Activated effector memory CD4-positive, alpha-beta T cell treated with anti-CD3 and anti-CD28 coated beads, Interleukin-2, amount 50 U/mL, for 16 hours (primary cell): ENCODE measurements at regions not wholly inside any gene's neighbourhood (a gene's known extent, or its start where the extent isn't known, plus 50 kb on each side); places are given as distances from the start of the nearest gene placed in this dataset.

ENCODE experiments used
- DNase-seq: peaks from one replicate; pipeline ENCODE4 v3.0.0-alpha.2; 2020

- DNase-seq = no peak
Measured at GRCh38 chr2:129754421-129754820, 225.0 kb upstream of the RAB6C start.

GRCh38 chr2:129754831-129755230 is 224.6 kb upstream of the RAB6C start:
- no peak for DNase-seq

- no peak for DNase-seq
Measured at GRCh38 chr2:129755786-129756185, 223.7 kb upstream of the RAB6C start.

GRCh38 chr2:129756276-129756675 is 223.2 kb upstream of the RAB6C start:
- DNase-seq = no peak

GRCh38 chr2:129757366-129757914 is 222.0 kb upstream of the RAB6C start:
- no peak for DNase-seq

GRCh38 chr2:129757915-129758783 is 221.3 kb upstream of the RAB6C start:
- DNase-seq = no peak

GRCh38 chr2:129758784-129759471 is 220.5 kb upstream of the RAB6C start:
- DNase-seq = no peak

GRCh38 chr2:129759472-129760010 is 219.9 kb upstream of the RAB6C start:
- DNase-seq = no peak

- DNase-seq = peak; percentile 56
Measured at GRCh38 chr2:129760669-129761068, 218.8 kb upstream of the RAB6C start.

GRCh38 chr2:129761569-129762021 is 217.9 kb upstream of the RAB6C start:
- DNase-seq = peak; percentile 59

- DNase-seq = no peak
Measured at GRCh38 chr2:129762386-129763189, 216.9 kb upstream of the RAB6C start.

GRCh38 chr2:129763190-129763846 is 216.1 kb upstream of the RAB6C start:
- peak; percentile 53 for DNase-seq

GRCh38 chr2:129763966-129764365 is 215.5 kb upstream of the RAB6C start:
- no peak for DNase-seq

- DNase-seq = peak; percentile 39
Measured at GRCh38 chr2:129764376-129765325, 214.8 kb upstream of the RAB6C start.

- no peak for DNase-seq
Measured at GRCh38 chr2:129765326-129765677, 214.2 kb upstream of the RAB6C start.

- peak; percentile 41 for DNase-seq
Measured at GRCh38 chr2:129765678-129766351, 213.7 kb upstream of the RAB6C start.

- peak; percentile 50 for DNase-seq
Measured at GRCh38 chr2:129766374-129766993, 213.0 kb upstream of the RAB6C start.

- DNase-seq = peak; percentile 48
Measured at GRCh38 chr2:129767346-129768035, 212.0 kb upstream of the RAB6C start.

- peak; percentile 50 for DNase-seq
Measured at GRCh38 chr2:129768036-129768386, 211.5 kb upstream of the RAB6C start.
